ENCODE measurements at regions not wholly inside any gene's neighbourhood (a gene's known extent, or its start where the extent isn't known, plus 50 kb on each side); places are given as distances from the start of the nearest gene placed in this dataset.

GRCh38 chr2:239564587-239564986 is 163.8 kb upstream of the HDAC4 start:
- Mint-ChIP-seq H3K36me3 (no peaks in the 10 kb centered on the region), H3K27me3 (ENCODE audit: low read depth in 3 of 3) (peaks cover 4 to 15% (median 14%) of the 10 kb centered on the region in 3 donors), H3K27ac (no peak overlapping the region), H3K4me1 (no peaks in the 10 kb centered on the region), H3K4me3 (no peak overlapping the region), H3K9me3 (no peaks in the 10 kb centered on the region)
- Histone ChIP-seq H3K4me3 (replicated peaks in 1 of 3; ENCODE audit: low read depth in 2 of 3, low read length in 3 of 3) (no peak overlapping the region), H4K20me1 (ENCODE audit: insufficient read depth, low read length) (no peaks in the 10 kb centered on the region), H2AFZ (ENCODE audit: insufficient read depth, low read depth, low read length, poor library complexity, severe bottlenecking) (no peak overlapping the region), H3K9me3 (replicated peaks in 1 of 2; ENCODE audit: control insufficient read depth in 1 of 2, insufficient read depth in 1 of 2, low read length in 2 of 2) (no peaks in the 10 kb centered on the region), H3K27ac (ENCODE audit: low read depth in 1 of 2, low read length in 2 of 2) (no peak overlapping the region), H3K4me2 (replicated peaks; ENCODE audit: extremely low read depth, low read length, poor library complexity, severe bottlenecking) (no peak overlapping the region), H3K79me2 (ENCODE audit: insufficient read depth, low read length) (no peaks in the 10 kb centered on the region), H3K4me1 (ENCODE audit: control insufficient read depth in 1 of 2, insufficient read depth in 2 of 2, low read length in 2 of 2) (no peaks in the 10 kb centered on the region), H3K9ac (ENCODE audit: insufficient read depth, low read length, poor library complexity, severe bottlenecking) (no peak overlapping the region), H3K36me3 (replicated peaks in 1 of 2; ENCODE audit: control insufficient read depth in 1 of 2, insufficient read depth in 2 of 2, low read length in 2 of 2) (no peaks in the 10 kb centered on the region), H3K27me3 (ENCODE audit: control insufficient read depth in 2 of 2, insufficient read depth in 2 of 2, low read length in 2 of 2) (peaks cover 0 to 15% of the 10 kb centered on the region in 2 donors)
- TF ChIP-seq CTCF (IDR thresholded peaks at IDR 0.05): no peak
- intact Hi-C loops (cut with micrococcal nuclease): no loop called here
- WGBS (ENCODE audit: insufficient coverage): 98% methylated on average over 7 of the region's 10 CpGs
- no peak for DNase-seq

GRCh38 chr2:239563561-239563960 is 162.7 kb upstream of the HDAC4 start:
- DNase-seq: no peak
- Mint-ChIP-seq H3K9me3 (no peaks in the 10 kb centered on the region), H3K27ac (no peak overlapping the region), H3K36me3 (no peaks in the 10 kb centered on the region), H3K4me1 (no peaks in the 10 kb centered on the region), H3K4me3 (no peak overlapping the region), H3K27me3 (ENCODE audit: low read depth in 3 of 3) (peaks cover 1 to 13% (median 8%) of the 10 kb centered on the region in 3 donors)
- H2AFZ ChIP-seq (ENCODE audit: insufficient read depth, low read depth, low read length, poor library complexity, severe bottlenecking): no peak overlapping the region
- no peak for TF ChIP-seq CTCF (IDR thresholded peaks at IDR 0.05)
- intact Hi-C loops (cut with micrococcal nuclease): no loop called here
- H3K4me3 ChIP-seq (replicated peaks in 1 of 3; ENCODE audit: low read depth in 2 of 3, low read length in 3 of 3): no peak overlapping the region
- no peaks in the 10 kb centered on the region for H3K4me1 ChIP-seq (ENCODE audit: control insufficient read depth in 1 of 2, insufficient read depth in 2 of 2, low read length in 2 of 2)
- H3K9me3 ChIP-seq (replicated peaks in 1 of 2; ENCODE audit: control insufficient read depth in 1 of 2, insufficient read depth in 1 of 2, low read length in 2 of 2): no peaks in the 10 kb centered on the region
- no peak overlapping the region for H3K4me2 ChIP-seq (replicated peaks; ENCODE audit: extremely low read depth, low read length, poor library complexity, severe bottlenecking)
- peaks cover 0 to 15% of the 10 kb centered on the region in 2 donors for H3K27me3 ChIP-seq (ENCODE audit: control insufficient read depth in 2 of 2, insufficient read depth in 2 of 2, low read length in 2 of 2)
- no peak overlapping the region for H3K27ac ChIP-seq (ENCODE audit: low read depth in 1 of 2, low read length in 2 of 2)
- no peaks in the 10 kb centered on the region for H3K79me2 ChIP-seq (ENCODE audit: insufficient read depth, low read length)
- no peak overlapping the region for H3K9ac ChIP-seq (ENCODE audit: insufficient read depth, low read length, poor library complexity, severe bottlenecking)
- 100% methylated on average over 7 of the region's 9 CpGs for WGBS (ENCODE audit: insufficient coverage)
- no peaks in the 10 kb centered on the region for H3K36me3 ChIP-seq (replicated peaks in 1 of 2; ENCODE audit: control insufficient read depth in 1 of 2, insufficient read depth in 2 of 2, low read length in 2 of 2)
- H4K20me1 ChIP-seq (ENCODE audit: insufficient read depth, low read length): no peaks in the 10 kb centered on the region
